B cell (primary cell): ENCODE measurements at regions not wholly inside any gene's neighbourhood (a gene's known extent, or its start where the extent isn't known, plus 50 kb on each side); places are given as distances from the start of the nearest gene placed in this dataset.

ENCODE experiments used
- ATAC-seq: fragments of 200-7000 bp; cut with Tn5 transposase; one replicate; pipeline ENCODE4 v1.10.0; 2021; ENCODE audit warnings: low read depth, mild to moderate bottlenecking, moderate number of reproducible peaks, moderate library complexity
- CTCF ChIA-PET: fragments of 350-600 bp; sonication (Branson Sonifier 250); formaldehyde crosslinking; loops from one replicate; lab custom pipeline; 2021; ENCODE audit warnings: antibody characterized with exemption, inconsistent platforms; lab: Charles Lee
- POLR2A ChIA-PET: fragments of 350-600 bp; sonication (Branson Sonifier 250); formaldehyde crosslinking; loops from one replicate; lab custom pipeline; 2021; ENCODE audit warnings: antibody characterized with exemption; lab: Charles Lee
- DNase-seq: peaks from one replicate; pipeline ENCODE4 v3.0.0; 2013
- H2AFZ ChIP-seq: 2 replicates; pipeline ENCODE4 v1.6.1; 2012; ENCODE audit warnings: mild to moderate bottlenecking, low read depth, low read length; ENCODE audit not compliant: insufficient read depth, poor library complexity, severe bottlenecking
- H3K27ac ChIP-seq, 2 donors: 1 replicate in 1 of 2; 2 replicates in 1 of 2; pipeline ENCODE4 v1.5.1; 2012 to 2013; ENCODE audit warnings: low read length in 2 of 2, mild to moderate bottlenecking in 2 of 2, moderate library complexity in 1 of 2
- H3K27me3 ChIP-seq, 4 experiments: fragments of 200-600 bp in 1 of 4; sonication (generic) in 1 of 4; replicated peaks in 1 of 4; 1 replicate in 2 of 4; 2 replicates in 2 of 4; pipeline versions ENCODE4 v1.6.1 to v1.7.0; 2013 to 2016; ENCODE audit warnings: low read length in 3 of 4, mild to moderate bottlenecking in 2 of 4, mixed read lengths in 1 of 4, moderate library complexity in 1 of 4; ENCODE audit not compliant: insufficient read depth in 4 of 4, control insufficient read depth in 3 of 4; ENCODE audit errors: control extremely low read depth in 1 of 4
- H3K36me3 ChIP-seq, 2 experiments: replicated peaks in 1 of 2; 1 replicate in 1 of 2; 2 replicates in 1 of 2; pipeline versions ENCODE4 v1.6.1 to v1.7.1; 2013; ENCODE audit warnings: low read length in 1 of 2; ENCODE audit not compliant: insufficient read depth in 2 of 2, control insufficient read depth in 1 of 2; ENCODE audit errors: control extremely low read depth in 1 of 2, extremely low read depth in 1 of 2
- H3K4me1 ChIP-seq, 2 donors: fragments of 200-600 bp in 1 of 2; sonication (generic) in 1 of 2; 1 replicate in 1 of 2; 2 replicates in 1 of 2; pipeline versions ENCODE4 v1.5.1 to v1.6.1; 2013 to 2017; ENCODE audit warnings: low read length in 2 of 2; ENCODE audit not compliant: control insufficient read depth in 2 of 2, insufficient read depth in 2 of 2
- H3K4me2 ChIP-seq: replicated peaks from 2 replicates; pipeline ENCODE3; 2012; ENCODE audit warnings: mild to moderate bottlenecking, low read depth, low read length; ENCODE audit not compliant: poor library complexity, severe bottlenecking
- H3K4me3 ChIP-seq, 5 experiments: fragments of 200-600 bp in 1 of 5; sonication (generic) in 1 of 5; 1 replicate in 3 of 5; 2 replicates in 2 of 5; pipeline versions ENCODE4 v1.5.1 to v1.7.0; 2011 to 2016; ENCODE audit warnings: low read length in 4 of 5, mild to moderate bottlenecking in 4 of 5, low read depth in 2 of 5, control low read depth in 1 of 5, moderate library complexity in 1 of 5; ENCODE audit not compliant: insufficient read depth in 1 of 5; ENCODE audit errors: control extremely low read depth in 1 of 5, extremely low read depth in 1 of 5
- H3K79me2 ChIP-seq: fragments of 200-600 bp; sonication (generic); one replicate; pipeline ENCODE4 v1.6.0; 2016; ENCODE audit warnings: low read length; ENCODE audit not compliant: control insufficient read depth, insufficient read depth
- H3K9ac ChIP-seq: fragments of 200-600 bp; sonication (generic); 2 replicates; pipeline ENCODE4 v1.6.1; 2017; ENCODE audit warnings: mild to moderate bottlenecking, low read length, moderate library complexity
- H3K9me3 ChIP-seq, 3 donors: one replicate each; pipeline versions ENCODE4 v1.6.1 to v1.7.1; 2013; ENCODE audit warnings: low read length in 2 of 3; ENCODE audit not compliant: control insufficient read depth in 2 of 3, insufficient read depth in 1 of 3; ENCODE audit errors: control extremely low read depth in 1 of 3
- H4K20me1 ChIP-seq: 2 replicates; pipeline ENCODE4 v1.6.0; 2012; ENCODE audit warnings: mild to moderate bottlenecking, low read length; ENCODE audit not compliant: insufficient read depth, control insufficient read depth, poor library complexity, severe bottlenecking
- H3K27ac Mint-ChIP-seq: one replicate; pipeline ENCODE4 v1.8.0; 2021; ENCODE audit warnings: mixed read lengths
- H3K27me3 Mint-ChIP-seq: one replicate; pipeline ENCODE4 v1.8.0; 2021; ENCODE audit warnings: mixed read lengths
- H3K4me1 Mint-ChIP-seq: one replicate; pipeline ENCODE4 v1.8.0; 2021; ENCODE audit warnings: mixed read lengths
- H3K4me3 Mint-ChIP-seq: one replicate; pipeline ENCODE4 v1.8.0; 2021; ENCODE audit warnings: mixed read lengths
- H3K9me3 Mint-ChIP-seq: one replicate; pipeline ENCODE4 v1.8.0; 2022; ENCODE audit warnings: mixed read lengths; ENCODE audit not compliant: insufficient read depth
- EZH2 ChIP-seq: IDR thresholded peaks from 2 replicates; pipeline ENCODE4 v1.6.1; 2012; ENCODE audit warnings: borderline replicate concordance, low read depth, mild to moderate bottlenecking, moderate library complexity, low read length; ENCODE audit not compliant: insufficient read depth, poor library complexity, severe bottlenecking
- WGBS: methylation state at CpG from one replicate; pipeline ENCODE4 v1.1.5; 2013; ENCODE audit warnings: missing lambda C conversion rate; ENCODE audit not compliant: insufficient coverage; 5-methylcytosine and 5-hydroxymethylcytosine counted together
- intact Hi-C: fragments of 100-400 bp; cut with micrococcal nuclease; formaldehyde crosslinking; loops from one replicate; pipeline ENCODE4 v1.10.0; 2022
- TF ChIP-seq, protein P1 (sequence below): fragments of 200-600 bp; IDR thresholded peaks from one replicate; pipeline ENCODE4 v1.8.0; 2022; ENCODE audit warnings: antibody characterized with exemption, mild to moderate bottlenecking

DNA sequence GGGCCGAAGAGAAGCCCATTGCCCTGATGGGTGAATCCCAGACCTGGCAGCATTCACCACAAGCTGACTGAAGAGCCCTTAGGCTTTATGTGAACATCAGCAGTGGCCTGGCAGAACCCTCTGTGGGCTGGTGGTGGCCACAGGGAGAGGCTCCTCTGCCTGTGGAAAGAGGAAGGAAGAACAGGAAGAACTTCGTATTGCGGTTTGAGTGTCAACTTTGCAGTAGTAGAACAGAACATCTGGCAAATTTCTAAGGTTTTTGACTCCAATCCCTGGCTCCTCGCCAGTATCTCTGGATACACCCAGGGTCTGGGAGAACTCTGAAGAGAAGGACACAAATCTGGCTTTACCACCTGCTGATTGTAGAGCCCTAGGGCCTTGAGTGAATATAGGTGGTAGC lies 356.4 kb upstream of the GRAMD2B start:
- Histone ChIP-seq H3K27ac (no peak overlapping the region), H4K20me1 (no peaks in the 10 kb centered on the region), H3K4me3 (no peak overlapping the region), H2AFZ (no peak overlapping the region), H3K79me2 (no peaks in the 10 kb centered on the region), H3K36me3 (no peaks in the 10 kb centered on the region), H3K27me3 (no peaks in the 10 kb centered on the region), H3K4me2 (no peak overlapping the region), H3K4me1 (no peaks in the 10 kb centered on the region), H3K9me3 (peaks cover 0 to 4% (median 0%) of the 10 kb centered on the region in 3 donors), H3K9ac (no peak overlapping the region)
- intact Hi-C loops = no loop called here
- ChIA-PET POLR2A (no interaction called here), CTCF (no interaction called here)
- H3K27me3 Mint-ChIP-seq = peaks cover 13% of the 10 kb centered on the region
- TF ChIP-seq EZH2 = no peak
- TF ChIP-seq, protein P1, sequence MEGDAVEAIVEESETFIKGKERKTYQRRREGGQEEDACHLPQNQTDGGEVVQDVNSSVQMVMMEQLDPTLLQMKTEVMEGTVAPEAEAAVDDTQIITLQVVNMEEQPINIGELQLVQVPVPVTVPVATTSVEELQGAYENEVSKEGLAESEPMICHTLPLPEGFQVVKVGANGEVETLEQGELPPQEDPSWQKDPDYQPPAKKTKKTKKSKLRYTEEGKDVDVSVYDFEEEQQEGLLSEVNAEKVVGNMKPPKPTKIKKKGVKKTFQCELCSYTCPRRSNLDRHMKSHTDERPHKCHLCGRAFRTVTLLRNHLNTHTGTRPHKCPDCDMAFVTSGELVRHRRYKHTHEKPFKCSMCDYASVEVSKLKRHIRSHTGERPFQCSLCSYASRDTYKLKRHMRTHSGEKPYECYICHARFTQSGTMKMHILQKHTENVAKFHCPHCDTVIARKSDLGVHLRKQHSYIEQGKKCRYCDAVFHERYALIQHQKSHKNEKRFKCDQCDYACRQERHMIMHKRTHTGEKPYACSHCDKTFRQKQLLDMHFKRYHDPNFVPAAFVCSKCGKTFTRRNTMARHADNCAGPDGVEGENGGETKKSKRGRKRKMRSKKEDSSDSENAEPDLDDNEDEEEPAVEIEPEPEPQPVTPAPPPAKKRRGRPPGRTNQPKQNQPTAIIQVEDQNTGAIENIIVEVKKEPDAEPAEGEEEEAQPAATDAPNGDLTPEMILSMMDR = no peak
- ATAC-seq = no peak
- peaks cover under 1% of the 10 kb centered on the region for H3K9me3 Mint-ChIP-seq
- H3K4me3 Mint-ChIP-seq = no peak overlapping the region
- H3K27ac Mint-ChIP-seq = no peak overlapping the region
- 71% methylated on average over 4 of the region's 4 CpGs for WGBS
- no peaks in the 10 kb centered on the region for H3K4me1 Mint-ChIP-seq
- no peak for DNase-seq

DNA sequence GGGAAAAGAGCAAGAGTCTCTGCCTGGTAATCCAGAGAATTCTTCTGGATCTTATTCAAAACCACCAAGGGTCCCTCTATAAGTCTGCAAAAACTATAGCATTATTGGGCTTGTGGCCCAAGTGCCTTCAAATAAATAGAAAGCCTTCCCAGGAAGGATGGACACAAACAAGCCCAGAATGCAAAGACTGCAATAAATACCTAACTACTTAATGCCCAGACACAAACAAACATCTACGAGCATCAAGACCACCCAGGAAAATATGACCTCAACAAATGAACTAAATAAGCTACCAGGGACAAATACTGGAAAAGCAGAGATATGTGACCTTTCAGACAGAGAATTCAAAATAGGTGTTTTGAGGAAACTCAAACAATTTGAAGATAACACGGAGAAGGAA lies 355.8 kb upstream of the GRAMD2B start:
- no peak for TF ChIP-seq EZH2
- TF ChIP-seq, protein P1 = no peak
- no peak overlapping the region for H3K27ac Mint-ChIP-seq
- H3K27me3 Mint-ChIP-seq = peaks cover 13% of the 10 kb centered on the region
- peaks cover 3% of the 10 kb centered on the region for H3K9me3 Mint-ChIP-seq
- no peaks in the 10 kb centered on the region for H3K4me1 Mint-ChIP-seq
- ChIA-PET POLR2A (no interaction called here), CTCF (no interaction called here)
- Histone ChIP-seq H2AFZ (no peak overlapping the region), H4K20me1 (no peaks in the 10 kb centered on the region), H3K27me3 (no peaks in the 10 kb centered on the region), H3K4me1 (no peaks in the 10 kb centered on the region), H3K4me3 (no peak overlapping the region), H3K36me3 (no peaks in the 10 kb centered on the region), H3K9me3 (peaks cover 0 to 4% (median 0%) of the 10 kb centered on the region in 3 donors), H3K79me2 (no peaks in the 10 kb centered on the region), H3K27ac (no peak overlapping the region), H3K9ac (no peak overlapping the region), H3K4me2 (no peak overlapping the region)
- ATAC-seq = no peak
- H3K4me3 Mint-ChIP-seq = no peak overlapping the region
- intact Hi-C loops = no loop called here
- no peak for DNase-seq
- WGBS = no CpG with 5 or more reads among the region's 2 CpGs
